ENCODE measurements at regions not wholly inside any gene's neighbourhood (a gene's known extent, or its start where the extent isn't known, plus 50 kb on each side); places are given as distances from the start of the nearest gene placed in this dataset.
A peak's percentile ranks its signal among the peaks of the same experiment; 100 is the strongest.

- Histone ChIP-seq H3K4me3 (replicated peaks; ENCODE audit: insufficient read depth, low read length) (no peak overlapping the region), H3K27me3 (ENCODE audit: insufficient read depth, poor library complexity, severe bottlenecking) (no peaks in the 10 kb centered on the region), H3K27ac (replicated peaks) (no peak overlapping the region)
- no peak for DNase-seq (ENCODE audit: low read depth in 1 of 2, low spot score in 1 of 2)
- TF ChIP-seq CTCF (IDR thresholded peaks at IDR 0.05; ENCODE audit: insufficient read depth, low read length) (no peak), GABPA (IDR thresholded peaks at IDR 0.05; ENCODE audit: low read depth) (no peak), REST (IDR thresholded peaks at IDR 0.05; ENCODE audit: insufficient replicate concordance, low read depth) (no peak), SPI1 (IDR thresholded peaks at IDR 0.05; ENCODE audit: borderline replicate concordance, low read depth) (no peak), POLR2AphosphoS5 (IDR thresholded peaks at IDR 0.05; ENCODE audit: low read depth) (no peak)
Observed at GRCh38 chr2:60377825-60378224, 175.6 kb downstream of the BCL11A start.

GRCh38 chr2:60376252-60376651, 177.2 kb downstream of the BCL11A start:
- TF ChIP-seq CTCF (IDR thresholded peaks at IDR 0.05; ENCODE audit: insufficient read depth, low read length), result no peak
- no peak for TF ChIP-seq SPI1 (IDR thresholded peaks at IDR 0.05; ENCODE audit: borderline replicate concordance, low read depth)
- TF ChIP-seq POLR2AphosphoS5 (IDR thresholded peaks at IDR 0.05; ENCODE audit: low read depth), result no peak
- no peak for TF ChIP-seq REST (IDR thresholded peaks at IDR 0.05; ENCODE audit: insufficient replicate concordance, low read depth)
- TF ChIP-seq GABPA (IDR thresholded peaks at IDR 0.05; ENCODE audit: low read depth), result no peak
- H3K27ac ChIP-seq (replicated peaks), result peak overlapping the region; percentile 5; the same call in 1 of the 2 replicates

GRCh38 chr2:60371681-60372080, 181.8 kb downstream of the BCL11A start:
- H3K27ac ChIP-seq (replicated peaks), result peak overlapping the region; percentile 73
- no peak for TF ChIP-seq REST (IDR thresholded peaks at IDR 0.05; ENCODE audit: insufficient replicate concordance, low read depth)
- TF ChIP-seq SPI1 (IDR thresholded peaks at IDR 0.05; ENCODE audit: borderline replicate concordance, low read depth), result peak; percentile 35; the same call in 1 of the 2 replicates
- H3K27me3 ChIP-seq (ENCODE audit: insufficient read depth, poor library complexity, severe bottlenecking), result no peaks in the 10 kb centered on the region
- peak in 1 of 2 experiments; percentile 50 for DNase-seq (ENCODE audit: low read depth in 1 of 2, low spot score in 1 of 2)
- no peak overlapping the region for H3K4me3 ChIP-seq (replicated peaks; ENCODE audit: insufficient read depth, low read length)

More at GRCh38 chr2:60376252-60376651, 177.2 kb downstream of the BCL11A start:
- DNase-seq (ENCODE audit: low read depth in 1 of 2, low spot score in 1 of 2), result peak in 1 of 2 experiments; percentile 67
- H3K27me3 ChIP-seq (ENCODE audit: insufficient read depth, poor library complexity, severe bottlenecking), result no peaks in the 10 kb centered on the region
- H3K4me3 ChIP-seq (replicated peaks; ENCODE audit: insufficient read depth, low read length), result no peak overlapping the region

Measured in HL-60 (cell line).